Activated naive CD4-positive, alpha-beta T cell treated with Interleukin-2 at 50 U/mL for 16 hours (primary cell): ENCODE measurements at regions not wholly inside any gene's neighbourhood (a gene's known extent, or its start where the extent isn't known, plus 50 kb on each side); places are given as distances from the start of the nearest gene placed in this dataset.
"Not testable (repeated sequence)": the region's sequence is repeated elsewhere in the genome, so short reads cannot be mapped to it uniquely, and the experiment has no call there.

Experiments
- DNase-seq: peaks from one replicate; pipeline ENCODE4 v3.0.0-alpha.2; 2020

GRCh38 chr18:51248685-51249084 is 51.2 kb upstream of the MEX3C start:
- no peak for DNase-seq

DNA sequence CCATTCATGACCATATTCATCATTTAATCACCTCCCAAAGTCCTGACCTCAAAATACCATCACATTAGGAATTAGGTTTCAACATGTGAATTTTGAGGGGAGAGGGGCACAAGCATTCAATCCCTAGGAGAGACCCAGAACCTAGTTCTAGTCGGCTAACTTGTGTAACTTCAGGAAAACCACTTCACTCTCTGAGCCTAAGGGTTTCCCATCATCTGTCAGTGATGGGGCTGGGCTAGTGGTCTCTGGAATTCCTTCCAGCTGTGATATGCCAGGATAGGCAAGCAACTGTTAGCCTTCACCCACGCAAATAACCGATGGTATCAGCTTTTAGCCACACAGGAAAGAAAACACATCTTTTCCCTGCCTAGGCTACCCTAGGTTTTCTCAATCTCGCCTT is 52.5 kb upstream of the MEX3C start:
- no peak for DNase-seq

- no peak for DNase-seq
These were observed 53.1 kb upstream of the MEX3C start for GRCh38 chr18:51250458-51251024.

- no peak for DNase-seq
These were observed 54.1 kb upstream of the MEX3C start for GRCh38 chr18:51251625-51252024.

GRCh38 chr18:51253476-51253875 is 56.0 kb upstream of the MEX3C start:
- DNase-seq: no peak

DNA sequence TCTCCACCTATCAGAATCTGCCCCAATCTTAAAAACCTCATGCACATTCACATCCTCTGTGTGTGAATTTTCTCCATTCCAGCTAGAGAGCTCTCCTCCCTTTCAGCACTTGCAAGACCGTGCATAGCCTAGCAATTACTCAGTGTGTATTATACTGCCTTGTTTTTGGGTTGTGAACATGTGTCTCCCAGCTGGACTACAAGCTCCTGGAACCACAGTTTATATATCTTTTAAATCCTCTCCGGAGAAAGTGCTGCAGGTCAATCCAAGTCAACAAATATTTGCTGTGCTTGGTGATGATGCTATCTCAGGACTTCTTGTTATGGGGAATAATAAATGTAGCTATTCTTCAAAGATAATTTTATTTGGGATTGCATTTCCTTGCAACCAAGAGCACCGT is 58.2 kb upstream of the MEX3C start:
- no peak for DNase-seq

DNA sequence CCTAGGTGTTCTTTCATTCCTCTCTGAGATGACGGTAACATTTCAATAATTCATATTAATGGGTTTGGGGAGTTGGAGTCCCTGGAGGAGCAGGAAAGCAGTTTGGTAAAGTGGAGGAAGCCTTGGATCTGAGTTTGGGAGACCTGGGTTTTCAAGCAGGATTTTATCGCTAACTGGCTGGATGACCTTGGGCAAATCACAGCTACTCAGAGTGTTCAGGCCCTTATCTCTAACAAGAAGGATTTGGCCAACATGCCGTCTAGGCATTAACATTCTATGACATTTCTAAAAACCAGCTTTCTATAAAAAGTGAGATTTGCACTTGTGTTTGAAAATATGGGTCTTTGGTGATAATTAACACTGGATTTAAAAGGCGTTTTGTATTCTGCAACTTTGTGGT is 59.7 kb upstream of the MEX3C start:
- DNase-seq: no peak

DNA sequence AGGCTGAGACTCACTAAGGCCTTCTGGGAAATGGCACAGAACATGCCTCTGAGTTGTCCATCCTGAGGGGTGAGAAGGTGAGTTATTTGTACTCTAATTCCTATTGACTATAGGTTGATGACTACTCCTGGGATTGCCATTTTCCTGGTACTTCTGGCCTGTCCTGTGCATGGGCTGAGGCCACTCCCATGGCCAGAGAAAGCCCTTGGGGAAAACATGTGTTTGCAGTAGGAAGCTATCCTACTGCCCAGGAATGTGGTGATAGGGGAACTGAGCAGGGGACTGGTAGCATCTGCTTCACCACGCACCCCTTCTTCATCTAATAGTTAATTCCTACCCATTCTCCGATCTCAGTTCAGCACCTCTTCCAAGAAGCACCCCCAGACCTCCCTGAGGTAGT is 62.6 kb upstream of the MEX3C start:
- no peak for DNase-seq

GRCh38 chr18:51266077-51266476 is 68.6 kb upstream of the MEX3C start:
- not testable (repeated sequence) for DNase-seq

- DNase-seq: no peak
These were observed 69.3 kb upstream of the MEX3C start for GRCh38 chr18:51266773-51267172.

DNA sequence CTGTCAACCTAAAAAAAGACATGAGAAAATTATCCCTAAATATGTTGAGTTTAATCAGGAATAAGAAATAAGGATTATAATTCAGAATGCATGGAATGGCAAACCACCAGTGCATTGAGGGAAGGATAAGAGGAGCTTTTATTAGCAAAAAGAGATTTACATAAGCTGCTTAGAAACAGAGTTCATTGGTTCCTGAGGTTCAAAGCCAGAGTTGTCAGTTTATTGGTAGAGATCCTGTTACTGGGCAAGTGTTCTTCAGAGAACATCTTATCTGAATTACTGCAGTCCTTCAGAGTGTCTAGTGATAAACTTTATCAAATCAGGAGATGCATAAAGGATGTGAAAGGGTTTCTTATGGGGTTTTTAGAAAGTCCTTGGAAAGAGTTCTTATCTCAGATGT is 76.0 kb upstream of the MEX3C start:
- DNase-seq: no peak

DNA sequence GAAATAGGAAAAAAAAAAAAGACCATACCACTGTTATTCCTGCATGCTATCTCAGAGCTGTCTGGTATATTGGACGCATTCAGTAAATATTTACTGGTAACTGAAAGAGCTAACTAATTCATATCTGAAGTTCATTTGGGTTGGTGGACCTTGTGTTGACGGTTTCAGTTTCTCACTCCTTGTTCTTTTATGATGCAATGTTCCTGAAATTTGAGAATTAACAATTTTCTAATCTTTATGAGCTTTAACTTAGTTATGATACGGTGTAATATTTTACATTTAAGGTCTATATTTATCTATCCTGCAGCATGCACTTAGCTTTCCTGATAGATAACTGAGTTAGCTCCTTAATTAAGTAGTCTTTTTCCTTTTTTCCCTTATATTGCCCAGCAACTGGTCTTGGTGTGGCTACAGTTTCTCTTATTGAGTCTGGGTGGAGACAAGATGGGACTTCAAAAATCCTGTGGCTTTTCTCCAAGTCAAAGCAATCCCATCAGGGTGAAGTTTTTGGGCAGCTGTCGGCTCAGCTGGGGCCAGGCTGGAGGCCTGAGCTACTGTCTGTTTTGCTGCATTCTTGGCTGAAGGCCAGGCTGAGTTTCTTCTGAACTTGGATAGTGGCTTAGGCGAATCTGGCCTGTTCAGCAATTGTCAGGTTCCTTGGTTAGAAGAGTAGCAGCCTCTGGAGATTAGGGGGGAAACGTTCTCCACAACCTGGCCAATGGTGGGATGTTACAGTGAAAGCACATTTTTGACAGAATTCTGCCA is 78.4 kb upstream of the MEX3C start:
- DNase-seq: no peak

DNA sequence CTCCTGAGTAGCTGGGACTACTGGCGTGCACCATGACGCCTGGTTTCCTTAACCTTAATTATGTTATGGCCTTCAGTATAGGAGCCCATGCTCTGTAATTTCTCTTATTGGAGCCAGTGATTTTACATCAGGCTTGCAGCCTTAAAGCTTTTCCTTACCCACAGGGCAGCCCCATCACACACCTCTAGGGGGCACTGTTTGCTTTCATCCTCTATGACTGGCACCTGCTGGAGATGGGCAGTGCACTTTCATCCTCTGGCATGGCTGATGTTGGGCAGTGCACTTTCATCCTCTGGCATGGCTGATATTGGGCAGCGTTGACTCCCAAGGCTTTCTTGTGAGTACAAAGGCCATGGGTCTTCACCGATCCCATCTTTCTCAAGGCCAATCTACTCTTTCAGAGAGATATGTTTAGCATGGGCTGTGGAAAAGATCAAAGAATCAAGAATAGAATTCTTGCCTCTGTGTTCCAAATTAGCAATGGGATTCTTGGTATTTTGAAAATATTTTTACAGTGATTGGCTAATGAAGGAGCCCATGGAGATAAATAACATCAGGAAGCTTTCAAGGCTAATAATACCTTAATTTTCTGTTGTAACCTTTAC is 80.7 kb upstream of the MEX3C start:
- DNase-seq: peak; percentile 24

- no peak for DNase-seq
These were observed 82.0 kb upstream of the MEX3C start for GRCh38 chr18:51279367-51279984.

GRCh38 chr18:51287818-51288508 is 90.5 kb upstream of the MEX3C start:
- DNase-seq: no peak

GRCh38 chr18:51288582-51288981 is 91.1 kb upstream of the MEX3C start:
- no peak for DNase-seq

GRCh38 chr18:51290860-51291259 is 93.4 kb upstream of the MEX3C start:
- no peak for DNase-seq

GRCh38 chr18:51300912-51301311 is 103.4 kb upstream of the MEX3C start:
- DNase-seq: no peak

GRCh38 chr18:51301376-51301775 is 103.9 kb upstream of the MEX3C start:
- no peak for DNase-seq

- DNase-seq: no peak
These were observed 119.2 kb upstream of the MEX3C start for GRCh38 chr18:51316677-51317076.

DNA sequence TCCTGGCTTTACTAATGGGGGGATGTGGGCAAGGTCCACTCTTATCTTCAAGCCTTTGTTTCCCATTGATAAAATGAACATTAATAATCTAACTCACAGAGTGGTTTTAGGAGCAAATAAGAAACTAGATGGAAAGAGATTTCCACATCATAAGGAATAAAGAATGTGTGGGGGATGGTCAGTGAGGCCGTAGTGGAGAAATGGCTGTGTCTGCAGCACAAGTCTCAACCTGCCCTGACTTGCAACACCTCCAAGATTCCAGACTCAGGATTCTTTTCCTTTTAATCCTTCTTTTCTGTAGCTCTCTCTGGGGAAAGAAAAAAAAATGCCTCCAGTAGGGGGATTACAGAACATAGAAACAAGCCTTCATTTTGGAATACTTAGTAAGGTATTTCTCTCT is 124.2 kb upstream of the MEX3C start:
- DNase-seq: no peak

GRCh38 chr18:51323961-51324360 is 126.5 kb upstream of the MEX3C start:
- no peak for DNase-seq

DNA sequence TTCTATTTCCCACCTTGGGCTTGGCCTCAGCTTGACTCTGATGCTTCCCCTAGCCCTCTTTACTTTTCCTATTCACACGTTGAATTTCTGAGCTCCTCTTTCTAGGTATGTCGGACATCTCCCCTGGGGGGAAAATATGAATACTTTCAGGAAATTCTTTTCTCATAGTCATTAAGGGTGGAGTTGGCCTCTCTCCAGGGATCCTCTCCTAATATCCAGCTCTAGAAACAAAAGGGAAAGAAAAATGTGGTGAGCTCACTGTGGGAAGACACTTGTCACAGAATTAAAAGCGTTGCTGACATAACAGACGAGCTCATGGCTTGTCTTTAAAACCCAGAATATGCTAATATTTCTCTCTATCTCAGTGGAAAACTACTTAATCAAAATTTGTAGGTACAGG is 132.7 kb upstream of the MEX3C start:
- no peak for DNase-seq

GRCh38 chr18:51330739-51331138 is 133.3 kb upstream of the MEX3C start:
- no peak for DNase-seq
